T-helper 1 cell treated with Interleukin-12 subunit alpha and Interleukin-12 subunit beta and Interleukin-4 antibody, amounts not matched to agents 30 μg/mL and 1 μg/mL, for 36 hours (primary cell): ENCODE measurements at regions not wholly inside any gene's neighbourhood (a gene's known extent, or its start where the extent isn't known, plus 50 kb on each side); places are given as distances from the start of the nearest gene placed in this dataset.
"Not testable (repeated sequence)": the region's sequence is repeated elsewhere in the genome, so short reads cannot be mapped to it uniquely, and the experiment has no call there.

ENCODE experiments used
- H3K27ac Mint-ChIP-seq: one replicate; pipeline ENCODE4 v1.8.0; 2021; ENCODE audit warnings: mild to moderate bottlenecking, mixed read lengths
- H3K27me3 Mint-ChIP-seq: one replicate; pipeline ENCODE4 v1.8.0; 2021; ENCODE audit warnings: low read depth, mixed read lengths
- H3K36me3 Mint-ChIP-seq: one replicate; pipeline ENCODE4 v1.8.0; 2021; ENCODE audit warnings: low read depth, mixed read lengths
- H3K4me1 Mint-ChIP-seq: one replicate; pipeline ENCODE4 v1.8.0; 2021; ENCODE audit warnings: low read depth, mixed read lengths
- H3K4me3 Mint-ChIP-seq: one replicate; pipeline ENCODE4 v1.8.0; 2021; ENCODE audit warnings: mild to moderate bottlenecking, moderate library complexity, mixed read lengths
- H3K9me3 Mint-ChIP-seq: one replicate; pipeline ENCODE4 v1.8.0; 2021; ENCODE audit warnings: mixed read lengths

DNA sequence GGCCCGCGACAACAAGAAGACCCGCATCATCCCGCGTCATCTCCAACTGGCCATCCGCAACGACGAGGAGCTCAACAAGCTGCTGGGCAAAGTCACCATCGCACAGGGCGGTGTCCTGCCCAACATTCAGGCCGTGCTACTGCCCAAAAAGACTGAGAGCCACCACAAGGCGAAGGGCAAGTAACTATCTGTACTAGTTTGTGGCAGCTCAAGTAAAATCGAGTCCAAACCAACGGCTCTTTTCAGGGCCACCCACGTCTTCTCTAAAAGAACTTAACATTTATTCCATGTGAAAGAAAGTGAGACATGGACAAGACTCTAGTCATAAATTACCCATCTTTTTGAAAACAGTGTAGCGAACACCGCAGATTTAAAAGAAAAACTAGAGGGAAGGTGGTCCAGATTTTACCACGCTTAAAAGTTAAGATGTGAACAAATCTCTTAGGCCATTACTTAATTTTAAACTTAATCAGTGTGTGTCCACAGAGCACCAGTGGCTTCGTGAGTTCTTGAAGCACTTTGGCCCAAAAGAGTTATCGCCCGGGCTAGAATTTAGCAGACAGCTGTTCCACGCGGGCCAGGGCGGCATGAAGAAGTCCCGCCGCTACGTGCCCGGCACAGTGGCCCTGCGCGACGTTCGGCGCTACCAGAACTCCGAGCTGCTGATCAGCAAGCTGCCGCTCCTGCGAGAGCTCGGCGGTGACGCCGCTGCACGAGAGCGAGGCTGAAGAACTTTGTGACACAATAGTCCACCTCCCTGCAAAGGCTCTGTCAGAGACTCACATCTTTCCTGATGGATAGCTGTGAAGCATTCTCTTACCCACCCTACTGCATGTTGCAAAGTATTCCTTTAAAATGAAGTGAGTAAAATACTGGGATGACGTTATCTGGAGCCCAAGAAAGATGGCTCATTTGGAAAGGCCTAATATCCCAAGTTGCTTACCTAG is 113.9 kb upstream of the PRSS16 start:
- Mint-ChIP-seq H3K4me1 (peaks cover 47% of the 10 kb centered on the region), H3K27me3 (no peaks in the 10 kb centered on the region), H3K9me3 (no peaks in the 10 kb centered on the region), H3K27ac (no peak overlapping the region), H3K4me3 (no peak overlapping the region), H3K36me3 (no peaks in the 10 kb centered on the region)

- Mint-ChIP-seq H3K4me1 (peaks cover 44% of the 10 kb centered on the region), H3K9me3 (no peaks in the 10 kb centered on the region), H3K27me3 (no peaks in the 10 kb centered on the region), H3K36me3 (peaks cover 8% of the 10 kb centered on the region), H3K4me3 (peak overlapping the region; percentile 10), H3K27ac (no peak overlapping the region)
These were observed 112.3 kb upstream of the PRSS16 start for GRCh38 chr6:27135087-27135657.

DNA sequence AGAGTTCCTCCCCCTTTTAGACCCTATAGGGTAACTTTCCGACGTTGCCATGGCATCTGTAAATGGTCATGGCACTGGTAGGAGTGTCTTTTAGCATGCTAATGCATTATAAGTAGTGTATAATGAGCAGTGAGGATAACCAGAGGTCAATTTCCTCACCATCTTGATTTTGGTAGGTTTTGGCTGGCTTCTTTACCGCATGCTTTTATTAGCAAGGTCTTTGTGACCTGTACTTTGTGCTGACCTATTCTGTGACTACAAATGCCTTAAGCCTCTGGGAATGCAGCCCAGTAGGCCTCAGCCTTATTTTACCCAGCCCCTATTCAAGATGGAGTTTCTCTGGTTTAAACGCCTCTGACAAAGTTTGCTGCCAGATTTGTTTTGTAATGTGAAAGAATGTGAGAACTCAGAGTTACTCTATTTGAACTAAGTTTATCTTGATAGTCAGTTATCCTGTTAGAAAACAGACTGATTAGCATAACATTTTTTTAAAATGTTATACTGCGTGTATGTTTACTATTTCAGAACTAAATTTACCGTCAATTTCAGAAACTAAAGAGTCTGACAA is 111.3 kb upstream of the PRSS16 start:
- Mint-ChIP-seq H3K4me3 (no peak overlapping the region), H3K36me3 (peaks cover 10% of the 10 kb centered on the region), H3K27ac (peak overlapping the region; percentile 36), H3K9me3 (no peaks in the 10 kb centered on the region), H3K27me3 (no peaks in the 10 kb centered on the region), H3K4me1 (peaks cover 41% of the 10 kb centered on the region)

DNA sequence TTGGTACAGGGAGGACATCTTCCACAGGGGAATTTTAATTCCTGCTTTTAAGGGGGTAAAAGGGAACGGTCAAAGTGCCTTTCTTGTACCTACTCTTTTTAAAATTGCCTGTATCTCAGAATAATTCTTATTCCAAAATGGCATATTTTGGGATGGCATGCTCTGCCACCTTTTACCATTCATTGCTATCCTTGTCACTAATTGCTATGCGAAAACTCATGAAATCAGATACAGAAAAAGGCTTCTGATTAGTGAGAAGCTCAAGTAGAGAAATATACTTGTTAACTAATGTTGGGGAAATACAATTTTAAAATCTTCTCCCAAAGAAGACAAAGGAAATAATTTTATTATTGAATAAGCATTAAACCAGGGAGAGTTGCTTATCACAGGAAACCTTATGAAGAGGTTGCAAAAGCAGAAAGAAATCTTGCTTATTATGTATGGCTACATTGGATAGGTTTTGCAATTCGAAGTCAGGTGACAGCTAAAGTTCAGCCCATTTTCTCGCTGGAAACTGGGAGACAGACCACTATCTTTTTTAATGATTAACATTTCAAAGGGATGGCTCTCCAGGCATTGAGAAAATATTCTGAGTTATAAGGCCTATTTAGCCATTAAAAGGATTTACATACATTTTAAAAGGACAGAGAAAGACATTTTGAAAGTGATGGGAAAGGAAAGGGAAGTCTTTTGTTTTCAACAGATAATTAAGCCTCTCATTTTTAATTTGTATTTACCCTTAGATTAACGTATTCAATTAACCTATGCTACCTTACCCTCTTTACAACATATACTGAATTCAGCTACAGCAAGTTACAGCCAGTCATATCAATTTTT is 110.3 kb upstream of the PRSS16 start:
- Mint-ChIP-seq H3K4me3 (no peak overlapping the region), H3K9me3 (no peaks in the 10 kb centered on the region), H3K27me3 (no peaks in the 10 kb centered on the region), H3K27ac (peak overlapping the region; percentile 65), H3K4me1 (peaks cover 45% of the 10 kb centered on the region), H3K36me3 (peaks cover 14% of the 10 kb centered on the region)

GRCh38 chr6:27138406-27138805 is 109.1 kb upstream of the PRSS16 start:
- H3K9me3 Mint-ChIP-seq, result no peaks in the 10 kb centered on the region
- peaks cover 48% of the 10 kb centered on the region for H3K4me1 Mint-ChIP-seq
- peaks cover 17% of the 10 kb centered on the region for H3K36me3 Mint-ChIP-seq
- H3K27ac Mint-ChIP-seq, result peak overlapping the region; percentile 97
- H3K27me3 Mint-ChIP-seq, result no peaks in the 10 kb centered on the region
- H3K4me3 Mint-ChIP-seq, result peak overlapping the region; percentile 96

DNA sequence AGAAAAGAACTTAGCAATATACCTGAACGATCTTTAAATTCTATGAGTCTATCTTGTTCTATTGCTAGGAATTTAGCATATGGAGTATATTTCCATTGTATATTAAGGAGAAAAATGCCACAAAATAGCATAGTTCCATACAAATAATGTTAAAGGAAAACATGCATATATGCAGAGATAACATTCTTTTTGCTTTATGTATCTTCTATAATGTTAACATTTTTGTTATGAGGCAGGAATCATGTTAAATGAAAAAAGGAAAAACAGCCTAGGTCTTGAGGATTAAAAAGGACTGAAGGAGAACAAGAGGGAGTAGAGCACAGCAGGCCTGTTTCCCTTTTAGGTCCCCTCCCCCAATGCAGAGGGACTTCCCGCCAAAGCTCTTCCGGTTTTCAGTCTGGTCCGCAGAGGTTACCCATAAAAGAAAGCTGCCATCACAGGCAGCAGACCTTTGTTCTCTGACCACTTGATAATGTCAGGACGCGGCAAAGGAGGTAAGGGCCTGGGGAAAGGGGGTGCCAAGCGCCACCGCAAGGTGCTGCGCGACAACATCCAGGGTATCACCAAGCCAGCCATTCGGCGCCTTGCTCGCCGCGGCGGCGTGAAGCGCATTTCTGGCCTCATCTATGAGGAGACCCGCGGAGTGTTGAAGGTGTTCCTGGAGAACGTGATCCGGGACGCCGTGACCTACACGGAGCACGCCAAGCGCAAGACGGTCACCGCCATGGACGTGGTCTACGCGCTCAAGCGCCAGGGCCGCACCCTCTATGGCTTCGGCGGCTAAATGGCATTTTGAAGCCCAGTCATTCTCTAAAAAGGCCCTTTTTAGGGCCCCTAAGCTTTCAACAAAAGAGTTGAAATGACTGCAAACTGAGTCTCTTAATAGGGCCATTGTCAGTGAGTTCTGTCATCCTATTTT is 108.4 kb upstream of the PRSS16 start:
- peaks cover 17% of the 10 kb centered on the region for H3K36me3 Mint-ChIP-seq

GRCh38 chr6:27139756-27140579 is 107.5 kb upstream of the PRSS16 start:
- peak overlapping the region; percentile 97 for H3K27ac Mint-ChIP-seq
- peaks cover 17% of the 10 kb centered on the region for H3K36me3 Mint-ChIP-seq
- no peaks in the 10 kb centered on the region for H3K9me3 Mint-ChIP-seq
- peak overlapping the region; percentile 96 for H3K4me3 Mint-ChIP-seq
- no peaks in the 10 kb centered on the region for H3K27me3 Mint-ChIP-seq
- peaks cover 47% of the 10 kb centered on the region for H3K4me1 Mint-ChIP-seq

More for the DNA sequence above, 108.4 kb upstream of the PRSS16 start:
- Mint-ChIP-seq H3K4me3 (peak overlapping the region; percentile 96), H3K4me1 (peaks cover 47% of the 10 kb centered on the region), H3K9me3 (no peaks in the 10 kb centered on the region), H3K27me3 (no peaks in the 10 kb centered on the region), H3K27ac (peak overlapping the region; percentile 97)

GRCh38 chr6:27140999-27141528 is 106.4 kb upstream of the PRSS16 start:
- Mint-ChIP-seq H3K4me1 (peaks cover 44% of the 10 kb centered on the region), H3K36me3 (peaks cover 17% of the 10 kb centered on the region), H3K4me3 (peak overlapping the region; percentile 96), H3K9me3 (no peaks in the 10 kb centered on the region), H3K27me3 (no peaks in the 10 kb centered on the region), H3K27ac (peak overlapping the region; percentile 84)

GRCh38 chr6:27141529-27142015 is 105.9 kb upstream of the PRSS16 start:
- H3K4me1 Mint-ChIP-seq, result peaks cover 40% of the 10 kb centered on the region
- H3K9me3 Mint-ChIP-seq, result no peaks in the 10 kb centered on the region
- H3K36me3 Mint-ChIP-seq, result peaks cover 17% of the 10 kb centered on the region
- peak overlapping the region; percentile 84 for H3K27ac Mint-ChIP-seq
- H3K4me3 Mint-ChIP-seq, result peak overlapping the region; percentile 61
- H3K27me3 Mint-ChIP-seq, result no peaks in the 10 kb centered on the region

GRCh38 chr6:27143020-27143388 is 104.5 kb upstream of the PRSS16 start:
- H3K4me3 Mint-ChIP-seq, H3K9me3 Mint-ChIP-seq, H3K27me3 Mint-ChIP-seq: not testable (repeated sequence)
- Mint-ChIP-seq H3K27ac (peak overlapping the region; percentile 18), H3K36me3 (peaks cover 17% of the 10 kb centered on the region), H3K4me1 (peaks cover 30% of the 10 kb centered on the region)

GRCh38 chr6:27143474-27144026 is 104.0 kb upstream of the PRSS16 start:
- peaks cover 17% of the 10 kb centered on the region for H3K36me3 Mint-ChIP-seq
- peak overlapping the region; percentile 34 for H3K27ac Mint-ChIP-seq
- H3K27me3 Mint-ChIP-seq, result no peaks in the 10 kb centered on the region
- H3K4me3 Mint-ChIP-seq, result peak overlapping the region; percentile 49
- H3K4me1 Mint-ChIP-seq, result peaks cover 27% of the 10 kb centered on the region
- H3K9me3 Mint-ChIP-seq, result no peaks in the 10 kb centered on the region

GRCh38 chr6:27144740-27145079 is 102.8 kb upstream of the PRSS16 start:
- no peak overlapping the region for H3K27ac Mint-ChIP-seq
- H3K9me3 Mint-ChIP-seq, result no peaks in the 10 kb centered on the region

More at GRCh38 chr6:27144740-27145079, 102.8 kb upstream of the PRSS16 start:
- no peaks in the 10 kb centered on the region for H3K27me3 Mint-ChIP-seq
- peaks cover 11% of the 10 kb centered on the region for H3K36me3 Mint-ChIP-seq
- H3K4me1 Mint-ChIP-seq, result peaks cover 25% of the 10 kb centered on the region
- H3K4me3 Mint-ChIP-seq, result peak overlapping the region; percentile 52
